ENCODE measurements at regions not wholly inside any gene's neighbourhood (a gene's known extent, or its start where the extent isn't known, plus 50 kb on each side); places are given as distances from the start of the nearest gene placed in this dataset.

- Histone ChIP-seq H3K4me3 (ENCODE audit: low read depth, low read length) (no peak overlapping the region), H3K27me3 (replicated peaks; ENCODE audit: control insufficient read depth, insufficient read depth, low read length) (no peaks in the 10 kb centered on the region), H3K9me3 (no peaks in the 10 kb centered on the region), H3K4me1 (no peaks in the 10 kb centered on the region), H3K36me3 (ENCODE audit: control insufficient read depth, insufficient read depth, low read length) (no peaks in the 10 kb centered on the region)
- H3K27me3 Mint-ChIP-seq (ENCODE audit: insufficient read depth, unreplicated experiment), result no peaks in the 10 kb centered on the region
- H3K36me3 Mint-ChIP-seq (ENCODE audit: insufficient read depth, unreplicated experiment), result no peaks in the 10 kb centered on the region
- H3K9me3 Mint-ChIP-seq (ENCODE audit: unreplicated experiment), result no peaks in the 10 kb centered on the region
- BruUV-seq (replicated peaks), result no TSS peak
- ChIA-PET CTCF (no interaction called here), POLR2A (no interaction called here)
- intact Hi-C loops (cut with micrococcal nuclease; ENCODE audit: unreplicated experiment), result no loop called here
- H3K27ac Mint-ChIP-seq (ENCODE audit: unreplicated experiment), result no peak overlapping the region
- no peak overlapping the region for H3K4me3 Mint-ChIP-seq (ENCODE audit: unreplicated experiment)
- H3K4me1 Mint-ChIP-seq (ENCODE audit: low read depth, unreplicated experiment), result no peaks in the 10 kb centered on the region
- TF ChIP-seq CTCF (IDR thresholded peaks at IDR 0.05; ENCODE audit: insufficient read depth in 1 of 2, low read depth in 1 of 2, low read length in 1 of 2, severe bottlenecking in 1 of 2, unreplicated experiment in 1 of 2), result no peak
- DNase-seq, result no peak
These were observed 146.6 kb upstream of the FSCB start for GRCh38 chr14:44653641-44654040.

GRCh38 chr14:44652640-44653039 is 145.6 kb upstream of the FSCB start:
- H3K27me3 ChIP-seq (replicated peaks; ENCODE audit: control insufficient read depth, insufficient read depth, low read length), result no peaks in the 10 kb centered on the region
- ChIA-PET POLR2A (no interaction called here), CTCF (no interaction called here)
- Mint-ChIP-seq H3K27me3 (ENCODE audit: insufficient read depth, unreplicated experiment) (no peaks in the 10 kb centered on the region), H3K4me3 (ENCODE audit: unreplicated experiment) (no peak overlapping the region), H3K36me3 (ENCODE audit: insufficient read depth, unreplicated experiment) (no peaks in the 10 kb centered on the region), H3K4me1 (ENCODE audit: low read depth, unreplicated experiment) (no peaks in the 10 kb centered on the region), H3K27ac (ENCODE audit: unreplicated experiment) (no peak overlapping the region), H3K9me3 (ENCODE audit: unreplicated experiment) (no peaks in the 10 kb centered on the region)
- H3K9me3 ChIP-seq, result no peaks in the 10 kb centered on the region
- H3K4me3 ChIP-seq (ENCODE audit: low read depth, low read length), result no peak overlapping the region
- DNase-seq, result no peak
- no TSS peak for BruUV-seq (replicated peaks)
- intact Hi-C loops (cut with micrococcal nuclease; ENCODE audit: unreplicated experiment), result no loop called here
- no peaks in the 10 kb centered on the region for H3K4me1 ChIP-seq
- no peaks in the 10 kb centered on the region for H3K36me3 ChIP-seq (ENCODE audit: control insufficient read depth, insufficient read depth, low read length)
- TF ChIP-seq CTCF (IDR thresholded peaks at IDR 0.05; ENCODE audit: insufficient read depth in 1 of 2, low read depth in 1 of 2, low read length in 1 of 2, severe bottlenecking in 1 of 2, unreplicated experiment in 1 of 2), result no peak

DNA sequence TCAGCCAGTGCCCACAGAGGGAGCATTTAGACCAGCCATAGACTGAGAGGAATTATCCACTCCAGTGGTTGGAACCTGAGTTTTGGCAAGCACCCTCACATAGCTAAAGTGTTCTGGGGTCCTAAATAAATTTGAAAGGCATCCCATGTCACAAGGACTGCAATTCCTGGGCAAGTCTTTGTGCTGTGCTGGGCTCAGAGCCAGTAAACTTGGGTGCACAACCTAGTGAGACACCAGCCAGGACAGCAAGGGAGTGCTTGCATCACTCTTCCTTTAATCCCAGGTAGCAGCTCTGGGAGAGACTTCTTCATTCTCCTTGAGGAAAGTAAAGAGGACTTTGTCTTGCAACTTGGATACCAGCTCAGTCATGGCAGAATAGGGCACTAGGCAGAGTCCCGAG is 142.0 kb upstream of the FSCB start:
- Histone ChIP-seq H3K4me1 (no peaks in the 10 kb centered on the region), H3K27me3 (replicated peaks; ENCODE audit: control insufficient read depth, insufficient read depth, low read length) (no peaks in the 10 kb centered on the region), H3K36me3 (ENCODE audit: control insufficient read depth, insufficient read depth, low read length) (no peaks in the 10 kb centered on the region), H3K9me3 (no peaks in the 10 kb centered on the region), H3K4me3 (ENCODE audit: low read depth, low read length) (no peak overlapping the region)
- no TSS peak for BruUV-seq (replicated peaks)
- intact Hi-C loops (cut with micrococcal nuclease; ENCODE audit: unreplicated experiment), result no loop called here
- Mint-ChIP-seq H3K4me3 (ENCODE audit: unreplicated experiment) (no peak overlapping the region), H3K4me1 (ENCODE audit: low read depth, unreplicated experiment) (no peaks in the 10 kb centered on the region), H3K27me3 (ENCODE audit: insufficient read depth, unreplicated experiment) (no peaks in the 10 kb centered on the region), H3K36me3 (ENCODE audit: insufficient read depth, unreplicated experiment) (no peaks in the 10 kb centered on the region), H3K9me3 (ENCODE audit: unreplicated experiment) (no peaks in the 10 kb centered on the region), H3K27ac (ENCODE audit: unreplicated experiment) (no peak overlapping the region)
- CTCF ChIA-PET, result no interaction called here
- TF ChIP-seq CTCF (IDR thresholded peaks at IDR 0.05; ENCODE audit: insufficient read depth in 1 of 2, low read depth in 1 of 2, low read length in 1 of 2, severe bottlenecking in 1 of 2, unreplicated experiment in 1 of 2), result no peak
- DNase-seq, result no peak
- POLR2A ChIA-PET, result no interaction called here
